ENCODE measurements at regions not wholly inside any gene's neighbourhood (a gene's known extent, or its start where the extent isn't known, plus 50 kb on each side); places are given as distances from the start of the nearest gene placed in this dataset.

DNA sequence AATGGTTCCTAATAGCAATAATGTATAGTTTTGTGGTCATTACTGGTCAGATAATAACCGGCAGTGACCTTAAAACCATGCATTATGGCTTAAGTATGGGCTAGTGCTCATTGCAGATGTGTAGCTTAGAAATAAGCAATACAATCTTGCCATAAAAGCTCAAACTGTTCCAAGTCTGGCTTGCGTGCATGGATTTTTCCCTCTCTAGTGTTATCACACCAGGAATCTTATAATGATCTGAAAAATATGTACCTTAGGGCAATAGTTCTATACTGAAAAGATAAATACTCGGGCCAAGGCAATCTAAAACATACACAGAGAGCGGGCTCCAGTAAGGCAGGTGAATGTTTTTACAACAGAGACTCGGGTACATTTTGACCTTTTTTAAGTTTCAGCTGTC lies 157.8 kb downstream of the DHX15 start (continued):
- TF ChIP-seq, protein P1, sequence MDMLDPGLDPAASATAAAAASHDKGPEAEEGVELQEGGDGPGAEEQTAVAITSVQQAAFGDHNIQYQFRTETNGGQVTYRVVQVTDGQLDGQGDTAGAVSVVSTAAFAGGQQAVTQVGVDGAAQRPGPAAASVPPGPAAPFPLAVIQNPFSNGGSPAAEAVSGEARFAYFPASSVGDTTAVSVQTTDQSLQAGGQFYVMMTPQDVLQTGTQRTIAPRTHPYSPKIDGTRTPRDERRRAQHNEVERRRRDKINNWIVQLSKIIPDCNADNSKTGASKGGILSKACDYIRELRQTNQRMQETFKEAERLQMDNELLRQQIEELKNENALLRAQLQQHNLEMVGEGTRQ (IDR thresholded peaks at IDR 0.05; ENCODE audit: low read length), result no peak
- TF ChIP-seq SUZ12 (IDR thresholded peaks at IDR 0.05; ENCODE audit: low read length), result no peak
- no peak for TF ChIP-seq EP300 (IDR thresholded peaks at IDR 0.05; ENCODE audit: borderline replicate concordance in 1 of 2, low read depth in 2 of 2, low read length in 2 of 2)
- TF ChIP-seq, protein P2, sequence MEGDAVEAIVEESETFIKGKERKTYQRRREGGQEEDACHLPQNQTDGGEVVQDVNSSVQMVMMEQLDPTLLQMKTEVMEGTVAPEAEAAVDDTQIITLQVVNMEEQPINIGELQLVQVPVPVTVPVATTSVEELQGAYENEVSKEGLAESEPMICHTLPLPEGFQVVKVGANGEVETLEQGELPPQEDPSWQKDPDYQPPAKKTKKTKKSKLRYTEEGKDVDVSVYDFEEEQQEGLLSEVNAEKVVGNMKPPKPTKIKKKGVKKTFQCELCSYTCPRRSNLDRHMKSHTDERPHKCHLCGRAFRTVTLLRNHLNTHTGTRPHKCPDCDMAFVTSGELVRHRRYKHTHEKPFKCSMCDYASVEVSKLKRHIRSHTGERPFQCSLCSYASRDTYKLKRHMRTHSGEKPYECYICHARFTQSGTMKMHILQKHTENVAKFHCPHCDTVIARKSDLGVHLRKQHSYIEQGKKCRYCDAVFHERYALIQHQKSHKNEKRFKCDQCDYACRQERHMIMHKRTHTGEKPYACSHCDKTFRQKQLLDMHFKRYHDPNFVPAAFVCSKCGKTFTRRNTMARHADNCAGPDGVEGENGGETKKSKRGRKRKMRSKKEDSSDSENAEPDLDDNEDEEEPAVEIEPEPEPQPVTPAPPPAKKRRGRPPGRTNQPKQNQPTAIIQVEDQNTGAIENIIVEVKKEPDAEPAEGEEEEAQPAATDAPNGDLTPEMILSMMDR (IDR thresholded peaks at IDR 0.05; ENCODE audit: control extremely low read depth in 1 of 3, insufficient read depth in 1 of 3, low read depth in 1 of 3, low read length in 3 of 3), result no peak
- TF ChIP-seq ATF3 (IDR thresholded peaks at IDR 0.05; ENCODE audit: insufficient read depth, low read depth, low read length), result no peak
